ENCODE measurements at regions not wholly inside any gene's neighbourhood (a gene's known extent, or its start where the extent isn't known, plus 50 kb on each side); places are given as distances from the start of the nearest gene placed in this dataset.

DNA sequence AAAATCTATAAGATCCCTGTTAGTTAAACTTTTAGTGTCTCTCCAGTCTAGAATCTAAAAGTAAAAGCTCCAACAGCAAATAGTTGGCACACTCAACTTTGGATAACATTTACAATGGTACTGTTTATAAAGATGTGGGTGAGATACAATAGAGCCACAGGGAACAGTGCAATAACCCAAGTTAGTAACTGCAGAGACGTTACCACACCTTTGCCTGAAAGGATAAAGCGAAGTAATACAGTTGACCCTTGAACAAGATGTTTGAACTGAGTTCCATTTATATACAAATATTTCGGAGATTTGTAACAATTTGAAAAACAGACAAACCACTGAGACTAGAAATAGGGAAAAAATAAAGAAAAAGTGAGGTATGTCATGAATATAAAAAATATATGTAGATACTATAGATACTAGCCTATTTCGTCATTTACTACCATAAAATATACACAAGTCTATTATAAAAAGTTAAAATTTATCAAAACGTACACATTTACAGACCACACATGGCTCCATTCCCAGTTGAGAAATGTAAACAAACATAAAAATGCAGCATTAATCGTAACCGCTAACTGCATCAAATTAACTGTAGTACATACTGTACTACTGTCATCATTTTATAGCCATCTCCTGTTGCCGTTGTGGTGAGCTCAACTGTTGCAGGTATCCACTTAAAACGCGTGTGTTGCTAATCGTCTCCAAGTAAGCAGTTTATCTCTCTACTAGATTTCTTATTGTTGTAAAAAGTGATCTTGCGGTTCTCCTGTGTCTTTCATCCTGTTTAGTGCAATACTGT lies 56.5 kb upstream of the HIF1A start (continued):
- TF ChIP-seq, protein P1, sequence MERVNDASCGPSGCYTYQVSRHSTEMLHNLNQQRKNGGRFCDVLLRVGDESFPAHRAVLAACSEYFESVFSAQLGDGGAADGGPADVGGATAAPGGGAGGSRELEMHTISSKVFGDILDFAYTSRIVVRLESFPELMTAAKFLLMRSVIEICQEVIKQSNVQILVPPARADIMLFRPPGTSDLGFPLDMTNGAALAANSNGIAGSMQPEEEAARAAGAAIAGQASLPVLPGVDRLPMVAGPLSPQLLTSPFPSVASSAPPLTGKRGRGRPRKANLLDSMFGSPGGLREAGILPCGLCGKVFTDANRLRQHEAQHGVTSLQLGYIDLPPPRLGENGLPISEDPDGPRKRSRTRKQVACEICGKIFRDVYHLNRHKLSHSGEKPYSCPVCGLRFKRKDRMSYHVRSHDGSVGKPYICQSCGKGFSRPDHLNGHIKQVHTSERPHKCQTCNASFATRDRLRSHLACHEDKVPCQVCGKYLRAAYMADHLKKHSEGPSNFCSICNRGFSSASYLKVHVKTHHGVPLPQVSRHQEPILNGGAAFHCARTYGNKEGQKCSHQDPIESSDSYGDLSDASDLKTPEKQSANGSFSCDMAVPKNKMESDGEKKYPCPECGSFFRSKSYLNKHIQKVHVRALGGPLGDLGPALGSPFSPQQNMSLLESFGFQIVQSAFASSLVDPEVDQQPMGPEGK (tag by site-specific recombination; IDR thresholded peaks at IDR 0.05): no peak

GRCh38 chr14:61640158-61641136 lies 54.9 kb upstream of the HIF1A start:
- H3K4me3 ChIP-seq (ENCODE audit: low read depth, low read length): no peak overlapping the region
- no peak overlapping the region for H3K27ac ChIP-seq (ENCODE audit: extremely low read depth, low read depth, low read length)
- CTCF ChIA-PET: interaction anchor here (0.6 kb wide), 1 partner anchor 14 kb away, joined by 3 read pairs; no protein-coding TSS in a partner anchor
- no peaks in the 10 kb centered on the region for H3K36me3 ChIP-seq (ENCODE audit: control insufficient read depth in 2 of 2, insufficient read depth in 1 of 2, low read length in 2 of 2)
- POLR2A ChIA-PET: no interaction called here
- H3K4me1 ChIP-seq (ENCODE audit: control insufficient read depth, insufficient read depth, low read length): peaks cover 8% of the 10 kb centered on the region; the same call in 1 of the 2 replicates
- H3K9me3 ChIP-seq (ENCODE audit: control insufficient read depth, insufficient read depth, low read depth, low read length): no peaks in the 10 kb centered on the region
- TF ChIP-seq ZNF391 (tag by site-specific recombination; IDR thresholded peaks at IDR 0.05; ENCODE audit: borderline replicate concordance, low read depth) (no peak), PRDM2 (tag by site-specific recombination; IDR thresholded peaks at IDR 0.05; ENCODE audit: borderline replicate concordance) (no peak)

DNA sequence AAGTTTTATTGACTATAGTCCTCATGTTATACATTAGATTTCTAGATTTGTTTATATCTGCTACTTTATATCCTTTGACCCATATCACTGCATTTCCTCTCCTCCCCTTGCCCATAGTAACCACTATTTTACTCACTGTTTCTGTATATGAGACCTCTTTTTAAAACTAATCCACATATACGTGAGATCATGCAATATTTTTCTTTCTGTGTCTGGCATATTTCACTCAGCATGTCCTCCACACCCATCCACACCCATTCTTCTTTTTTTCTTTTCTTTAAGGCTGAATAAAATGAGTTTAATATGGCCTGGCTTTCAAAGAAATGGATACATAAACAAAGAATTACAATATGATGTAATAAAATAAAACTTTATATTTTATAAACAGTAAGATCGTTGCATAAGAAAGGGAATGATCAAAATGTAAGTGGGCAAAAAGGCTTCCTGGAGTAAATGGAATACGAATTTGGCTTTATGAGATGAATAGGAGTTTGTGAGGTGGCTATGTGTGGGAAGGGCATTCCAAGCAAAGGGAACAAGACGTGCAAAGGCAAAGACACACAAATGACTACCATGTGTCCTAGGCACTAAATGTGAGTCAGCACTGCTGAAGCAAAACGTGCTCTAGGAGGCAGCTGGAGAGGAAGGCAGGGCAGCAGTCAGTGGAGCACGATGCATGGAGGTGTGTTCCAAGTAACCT lies 53.2 kb upstream of the HIF1A start:
- ChIA-PET POLR2A (no interaction called here), CTCF (no interaction called here)
- no peak overlapping the region for H3K27ac ChIP-seq (ENCODE audit: extremely low read depth, low read depth, low read length)
- no peak overlapping the region for H3K4me3 ChIP-seq (ENCODE audit: low read depth, low read length)
- peaks cover 12% of the 10 kb centered on the region; the same call in 1 of the 2 replicates for H3K4me1 ChIP-seq (ENCODE audit: control insufficient read depth, insufficient read depth, low read length)
- no peaks in the 10 kb centered on the region for H3K36me3 ChIP-seq (ENCODE audit: control insufficient read depth in 2 of 2, insufficient read depth in 1 of 2, low read length in 2 of 2)
- peak; percentile 41; the same call in 1 of the 2 replicates for TF ChIP-seq KLF1 (tag by site-specific recombination; IDR thresholded peaks at IDR 0.05)
- TF ChIP-seq ZNF335 (tag by site-specific recombination; conservative IDR thresholded peaks at IDR 0.05): 0 out of 2 replicates have a peak, but pooled peaks have one; percentile 28
- TF ChIP-seq ZNF223 (tag by site-specific recombination; IDR thresholded peaks at IDR 0.05): no peak
- 0 out of 2 replicates have a peak, but pooled peaks have one; percentile 8 for TF ChIP-seq ZNF585B (tag by site-specific recombination; IDR thresholded peaks at IDR 0.05)
- TF ChIP-seq PRDM2 (tag by site-specific recombination; IDR thresholded peaks at IDR 0.05; ENCODE audit: borderline replicate concordance): no peak
- H3K9me3 ChIP-seq (ENCODE audit: control insufficient read depth, insufficient read depth, low read depth, low read length): no peaks in the 10 kb centered on the region

Data from HEK293 (cell line).